ENCODE measurements at regions not wholly inside any gene's neighbourhood (a gene's known extent, or its start where the extent isn't known, plus 50 kb on each side); places are given as distances from the start of the nearest gene placed in this dataset.
"Not testable (repeated sequence)": the region's sequence is repeated elsewhere in the genome, so short reads cannot be mapped to it uniquely, and the experiment has no call there.

DNA sequence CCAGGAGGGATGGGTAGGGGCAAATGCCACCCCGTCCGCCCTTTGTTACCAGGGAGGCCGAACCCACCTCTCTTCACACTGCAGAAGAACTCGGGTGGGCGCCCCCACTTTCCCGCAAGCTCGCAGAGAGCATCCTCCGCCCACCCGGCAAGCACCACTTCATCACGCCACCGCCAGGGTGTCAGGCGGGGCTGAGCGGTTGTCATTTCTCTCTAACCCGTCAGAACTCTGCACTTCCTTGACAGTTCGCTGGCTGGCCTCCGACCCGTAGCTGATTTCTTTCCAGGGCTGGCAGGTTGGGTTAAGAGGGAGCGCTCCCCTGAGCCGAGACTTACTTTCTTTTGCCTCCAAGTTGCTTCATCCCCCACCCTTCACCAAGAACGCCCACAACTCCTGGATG is 130.7 kb downstream of the CRLF3 start:
- intact Hi-C loops (cut with micrococcal nuclease): not testable (repeated sequence)

DNA sequence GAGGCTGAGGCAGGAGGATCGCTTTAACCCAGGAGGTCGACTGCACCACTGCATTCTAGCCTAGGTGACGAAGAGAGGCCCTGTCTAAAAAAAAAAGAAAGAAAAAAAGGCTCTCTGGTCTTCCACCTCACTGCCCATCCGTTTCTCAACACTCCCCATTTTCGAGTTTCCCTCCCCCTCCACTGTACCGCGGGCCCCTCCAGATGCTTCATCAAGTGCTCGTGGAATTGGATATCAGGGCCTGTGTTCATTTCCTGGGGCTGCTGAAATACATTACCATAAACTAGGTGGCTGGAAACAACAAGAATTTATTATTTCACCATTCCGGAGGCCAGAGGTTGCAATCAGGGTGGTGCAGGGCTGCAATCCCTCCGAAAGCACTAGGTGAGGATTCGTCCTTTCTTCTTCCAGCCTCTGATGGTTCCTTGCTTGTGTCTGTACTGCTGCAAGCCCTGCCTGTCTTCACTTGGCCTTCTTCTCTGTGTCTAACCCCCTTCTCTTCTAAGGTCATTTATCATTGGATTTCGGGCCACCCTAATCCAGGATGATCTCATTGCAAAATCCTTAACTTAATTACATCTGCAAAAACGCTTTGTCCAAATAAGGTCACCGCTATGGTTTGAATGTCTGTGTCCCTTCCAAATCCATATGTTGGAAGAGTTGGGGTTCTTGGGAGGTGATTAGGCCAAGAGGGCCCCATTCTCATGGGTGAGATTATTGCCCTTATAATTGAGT is 135.1 kb downstream of the CRLF3 start:
- intact Hi-C loops (cut with micrococcal nuclease): not testable (repeated sequence)

DNA sequence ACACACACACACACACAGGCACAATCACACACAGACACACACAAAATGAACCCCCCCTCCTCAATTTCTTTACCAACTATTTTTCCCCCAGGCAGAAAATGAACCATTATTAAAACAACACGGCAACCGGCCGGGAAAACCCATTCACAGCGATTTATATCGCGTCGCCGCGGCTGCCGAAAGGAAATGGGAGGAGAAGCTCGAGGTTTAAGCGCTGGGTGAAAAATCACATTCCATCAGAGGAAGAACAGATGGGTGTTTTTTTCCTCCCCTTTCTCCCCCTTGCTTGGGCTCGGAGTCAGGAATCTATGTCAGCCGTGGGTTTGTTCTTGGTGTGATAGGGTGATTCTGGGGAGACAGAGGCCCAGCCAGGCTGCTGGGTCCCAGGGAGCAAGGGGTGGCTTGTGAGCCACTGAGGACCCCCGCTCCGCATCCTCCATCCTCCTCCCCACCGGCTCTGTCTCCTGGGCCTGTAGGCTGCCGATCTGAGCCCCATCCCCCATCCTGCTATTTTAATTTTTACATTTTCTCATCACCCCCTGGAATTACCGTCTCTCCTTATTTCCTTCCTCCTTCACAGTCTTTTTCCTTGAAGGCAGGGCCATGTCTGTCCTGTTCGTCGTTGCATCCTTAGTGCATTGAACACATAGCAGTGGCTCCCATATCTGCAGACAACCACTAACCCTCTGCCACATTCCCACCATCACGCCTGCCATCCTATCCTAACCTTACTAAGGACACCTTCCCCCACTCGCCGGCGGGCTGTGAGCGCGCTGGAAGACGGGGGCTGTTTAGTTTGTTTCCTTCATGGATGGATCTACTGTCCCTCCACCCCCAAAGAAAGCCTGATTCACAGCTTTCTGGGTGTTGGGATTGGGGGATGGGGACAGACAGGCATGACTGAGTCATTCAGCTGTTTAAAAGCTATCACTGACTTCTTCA is 137.7 kb downstream of the CRLF3 start:
- intact Hi-C loops (cut with micrococcal nuclease): not testable (repeated sequence)

GRCh38 chr17:30682280-30682679 is 142.2 kb downstream of the CRLF3 start:
- intact Hi-C loops (cut with micrococcal nuclease): not testable (repeated sequence)

GRCh38 chr17:30680681-30681080 is 143.8 kb downstream of the CRLF3 start:
- intact Hi-C loops (cut with micrococcal nuclease): not testable (repeated sequence)

DNA sequence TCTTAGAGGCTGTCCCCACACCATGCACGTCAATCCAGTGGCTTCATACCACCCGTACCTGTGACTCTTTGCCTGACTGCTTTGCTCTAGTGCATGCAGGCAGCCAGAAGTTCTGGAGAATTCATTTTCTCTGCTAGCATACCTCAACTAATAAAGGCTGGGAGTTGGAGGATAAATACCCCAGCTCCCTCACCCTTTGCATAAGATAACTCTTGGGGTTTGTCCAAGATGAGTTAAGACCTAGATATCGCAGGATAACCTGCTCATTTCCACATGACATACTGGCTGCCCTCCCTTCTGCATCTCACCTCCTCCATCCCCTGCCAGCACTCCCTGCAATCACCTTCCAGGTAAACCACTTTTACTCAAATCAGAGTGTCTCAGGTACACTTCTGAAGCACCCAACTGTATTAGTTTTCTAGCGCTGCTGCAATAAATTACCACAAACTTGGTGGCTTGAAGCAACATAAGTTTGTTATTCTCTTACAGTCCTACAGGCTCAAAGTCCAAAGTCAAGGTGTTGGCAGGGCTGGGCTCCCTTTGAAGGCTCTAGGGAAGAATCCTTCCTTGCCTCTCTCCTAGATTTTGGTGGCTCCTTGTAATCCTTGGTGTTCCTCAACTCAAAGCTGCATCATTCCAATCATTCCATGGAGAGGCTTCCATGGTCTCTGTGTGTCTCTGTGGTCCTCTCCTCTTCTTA is 146.8 kb downstream of the CRLF3 start:
- intact Hi-C loops (cut with micrococcal nuclease): no loop called here

DNA sequence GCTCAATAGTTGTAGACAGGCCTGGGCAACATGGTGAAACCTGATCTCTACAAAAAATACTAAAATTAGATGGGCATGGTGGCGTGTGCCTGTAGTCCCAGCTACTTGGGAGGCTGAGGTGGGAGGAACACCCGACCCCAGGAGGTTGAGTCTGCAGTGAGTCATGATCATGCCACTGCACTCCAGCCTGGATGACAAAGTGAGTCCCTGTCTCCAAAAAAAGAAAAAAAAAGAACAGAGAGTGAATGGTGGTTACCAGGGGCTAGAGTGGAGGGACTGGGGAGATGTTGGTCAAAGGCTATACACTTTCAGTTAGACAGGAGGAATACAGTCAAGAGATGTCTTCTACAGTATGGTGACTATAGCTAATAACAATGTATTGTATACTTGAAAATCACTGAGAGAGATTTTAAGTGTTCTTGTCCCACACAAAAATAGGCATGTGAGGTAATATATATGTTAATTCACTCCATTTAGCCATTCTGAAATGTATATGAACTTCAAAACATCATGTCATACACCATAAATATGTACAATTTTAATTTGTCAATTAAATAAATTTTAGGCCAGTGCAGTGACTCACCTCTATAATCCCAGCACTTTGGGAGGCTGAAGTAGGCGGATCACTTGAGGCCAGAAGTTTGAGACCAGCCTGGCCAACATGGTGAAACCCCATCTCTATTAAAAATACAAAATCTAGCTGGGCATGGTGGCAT is 148.6 kb downstream of the CRLF3 start:
- intact Hi-C loops (cut with micrococcal nuclease): not testable (repeated sequence)

GRCh38 chr17:30669217-30669649 is 155.3 kb downstream of the CRLF3 start:
- intact Hi-C loops (cut with micrococcal nuclease): not testable (repeated sequence)

GRCh38 chr17:30668360-30669181 is 155.9 kb downstream of the CRLF3 start:
- intact Hi-C loops (cut with micrococcal nuclease): not testable (repeated sequence)

- intact Hi-C loops (cut with micrococcal nuclease): not testable (repeated sequence)
Observed at GRCh38 chr17:30667657-30668359, 156.7 kb downstream of the CRLF3 start.

DNA sequence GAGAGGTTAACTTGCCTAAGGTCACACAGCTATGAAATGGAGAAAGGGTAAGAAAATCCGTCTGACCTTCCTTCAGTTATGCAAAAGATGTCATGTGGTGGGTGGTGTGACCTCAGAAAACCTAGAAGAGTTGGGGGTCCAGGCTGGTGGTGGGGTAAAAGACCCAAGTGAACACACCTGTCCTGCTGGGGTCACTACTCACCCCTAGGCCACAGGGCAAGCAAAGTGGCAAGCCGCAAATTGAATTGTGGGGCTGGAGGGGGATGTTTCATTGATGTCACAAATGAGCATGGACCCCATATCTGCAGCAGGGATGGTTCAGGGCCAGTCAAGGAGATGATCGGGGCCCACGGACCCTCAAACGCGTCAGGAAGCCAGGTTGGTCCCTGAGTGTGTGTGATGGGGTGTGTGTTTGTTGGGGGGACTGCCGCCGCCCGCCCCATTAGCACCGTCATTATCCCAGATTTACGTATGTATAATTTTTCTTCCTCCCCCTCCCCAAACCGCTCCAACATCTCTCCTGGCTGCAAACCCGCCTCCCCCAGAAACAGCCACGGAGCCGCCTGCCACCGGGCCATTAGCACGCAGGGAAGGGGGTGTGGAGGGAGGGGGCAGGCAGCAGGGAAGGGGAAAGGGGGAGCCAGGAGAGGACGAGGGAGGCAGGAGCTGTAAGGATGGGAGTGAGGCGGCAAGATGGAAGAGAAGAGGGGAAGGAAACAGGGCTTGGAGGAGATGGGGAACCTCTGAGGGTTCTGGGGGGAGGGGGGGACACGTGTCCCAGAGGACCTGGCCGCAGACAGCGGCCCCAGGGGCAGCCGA is 157.4 kb downstream of the CRLF3 start:
- intact Hi-C loops (cut with micrococcal nuclease): not testable (repeated sequence)

DNA sequence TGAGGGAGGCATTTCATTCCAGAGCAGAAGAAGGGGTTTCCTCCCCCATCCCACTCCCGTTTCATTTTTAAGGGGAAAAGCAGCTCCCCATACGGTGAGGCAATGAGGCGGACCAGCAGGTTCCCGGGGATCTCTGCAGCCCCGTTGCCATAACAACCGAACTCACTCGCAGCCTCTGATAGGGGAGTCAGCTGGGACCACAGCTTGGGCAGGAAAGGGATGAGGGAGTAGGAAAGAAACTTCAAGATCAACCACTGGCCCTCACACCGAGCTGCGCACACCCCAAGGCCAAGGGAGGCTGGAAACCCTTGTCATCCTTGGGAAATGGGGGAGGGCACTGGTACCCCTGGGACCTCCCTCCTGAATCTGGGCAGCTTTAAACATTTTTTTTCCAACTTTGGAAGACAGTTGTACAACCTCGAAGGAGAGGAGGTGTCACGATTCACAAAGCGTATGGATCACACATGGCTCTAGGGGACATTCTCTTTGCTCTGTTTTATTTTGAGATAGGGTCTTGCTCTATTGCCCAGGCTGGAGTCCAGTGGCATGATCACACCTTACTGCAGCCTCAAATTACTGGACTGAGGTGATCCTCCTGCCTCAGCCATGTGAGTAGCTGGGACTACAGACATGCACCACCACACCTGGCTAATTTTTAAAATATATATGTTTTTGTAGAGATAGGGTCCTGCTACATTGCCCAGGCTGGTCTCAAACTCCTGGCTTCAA is 160.6 kb downstream of the CRLF3 start:
- intact Hi-C loops (cut with micrococcal nuclease): not testable (repeated sequence)

- intact Hi-C loops (cut with micrococcal nuclease): not testable (repeated sequence)
Observed at GRCh38 chr17:30657148-30657547, 167.3 kb downstream of the CRLF3 start.

DNA sequence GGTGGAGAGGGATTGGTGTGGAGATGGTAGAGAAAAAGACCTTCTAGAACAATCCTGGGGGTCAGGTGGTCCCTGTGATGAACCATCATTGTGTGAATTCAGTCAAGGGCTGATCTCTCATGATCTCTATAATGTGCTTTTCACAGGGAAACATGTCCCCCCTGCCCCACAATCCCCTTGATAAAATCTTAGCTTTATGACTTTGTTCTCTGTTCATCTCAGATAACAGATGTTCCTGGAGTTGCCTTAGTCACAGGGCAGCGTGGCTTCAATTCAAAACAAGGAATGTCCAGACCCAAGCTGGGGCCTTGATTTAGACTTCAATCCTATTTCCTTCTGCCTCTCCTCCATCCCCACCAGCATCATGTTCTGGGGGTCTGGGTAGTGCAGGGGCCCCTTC is 171.5 kb downstream of the CRLF3 start:
- intact Hi-C loops (cut with micrococcal nuclease): not testable (repeated sequence)

GRCh38 chr17:30650149-30650548 is 172.9 kb downstream of the GOSR1 start:
- intact Hi-C loops (cut with micrococcal nuclease): not testable (repeated sequence)

GRCh38 chr17:30648015-30648620 is 170.9 kb downstream of the GOSR1 start:
- intact Hi-C loops (cut with micrococcal nuclease): not testable (repeated sequence)

DNA sequence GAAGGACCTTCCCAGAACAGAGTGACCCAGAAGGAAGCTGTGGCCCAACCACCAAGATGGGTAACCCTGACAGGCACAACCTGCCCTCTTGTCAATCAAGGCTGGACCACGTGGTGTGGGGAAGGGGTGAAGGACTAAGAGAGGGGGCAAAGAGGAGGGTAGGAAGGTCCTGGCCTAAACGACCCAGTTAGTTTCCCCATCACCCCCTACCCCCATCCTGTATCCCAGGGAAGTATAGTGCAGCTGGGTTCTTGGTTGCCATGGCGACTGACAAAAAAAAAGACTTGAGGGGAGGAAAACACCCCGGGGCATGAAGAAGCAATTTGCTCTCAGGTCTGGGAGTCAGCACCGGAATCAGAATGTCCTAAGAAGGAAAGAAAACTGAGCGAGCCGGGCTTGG is 168.7 kb downstream of the GOSR1 start:
- intact Hi-C loops (cut with micrococcal nuclease): not testable (repeated sequence)

DNA sequence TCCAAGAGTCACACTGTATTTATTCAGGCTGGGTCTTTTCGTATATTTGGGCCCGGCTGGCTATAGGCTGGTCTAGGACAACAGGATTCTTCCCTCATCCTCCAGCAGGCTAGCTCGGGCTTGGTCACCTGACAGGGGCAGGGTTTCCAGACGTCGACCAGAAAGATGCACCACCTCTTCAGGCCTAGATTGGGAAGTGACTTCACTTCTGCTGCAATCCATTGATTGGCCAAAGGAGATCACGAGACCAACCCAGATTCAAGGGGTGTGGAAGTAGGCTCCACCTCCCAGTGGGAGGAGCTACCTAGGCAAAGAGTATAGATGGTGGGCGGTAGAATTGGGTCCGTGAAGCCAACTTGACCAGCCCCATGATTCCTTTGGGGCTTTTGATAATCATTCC is 167.5 kb downstream of the GOSR1 start:
- intact Hi-C loops (cut with micrococcal nuclease): not testable (repeated sequence)
